ENCODE measurements at regions not wholly inside any gene's neighbourhood (a gene's known extent, or its start where the extent isn't known, plus 50 kb on each side); places are given as distances from the start of the nearest gene placed in this dataset.

DNA sequence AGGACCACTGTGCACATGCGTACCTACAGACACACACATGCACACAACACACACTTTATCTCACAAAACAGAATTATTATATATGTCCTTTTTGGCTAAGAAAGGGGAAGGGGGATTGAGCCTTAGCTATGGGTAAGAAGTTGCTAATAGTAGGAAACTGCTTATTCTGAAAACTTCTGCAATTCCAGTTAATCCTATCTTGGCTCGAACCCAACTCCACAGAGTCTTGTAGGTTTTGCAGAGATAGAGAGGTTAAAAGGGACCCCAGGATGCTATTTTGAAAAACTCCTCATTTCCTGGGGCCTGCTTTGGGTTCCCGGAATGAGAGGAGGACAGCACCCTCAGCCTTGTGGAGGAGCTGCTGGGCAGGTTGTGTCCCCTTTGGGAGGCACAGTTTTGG, 233.8 kb downstream of the CLIC5 start:
- no peak for DNase-seq
- intact Hi-C loops (cut with DNase I), result no loop called here
- no peak overlapping the region for H3K27ac ChIP-seq (ENCODE audit: low read depth in 2 of 2, low read length in 2 of 2)
- H3K4me3 ChIP-seq (ENCODE audit: low read length in 3 of 3), result no peak overlapping the region
- no peaks in the 10 kb centered on the region for H3K4me1 ChIP-seq (ENCODE audit: control insufficient read depth in 2 of 3, insufficient read depth in 2 of 3, low read depth in 1 of 3, low read length in 3 of 3)
- no peaks in the 10 kb centered on the region for H3K9me3 ChIP-seq (ENCODE audit: control insufficient read depth in 2 of 3, insufficient read depth in 1 of 3, low read length in 3 of 3)
- TF ChIP-seq CTCF (IDR thresholded peaks at IDR 0.05; ENCODE audit: borderline replicate concordance, extremely low read depth, insufficient read depth), result no peak
- no peaks in the 10 kb centered on the region for H3K36me3 ChIP-seq (ENCODE audit: control insufficient read depth in 2 of 3, insufficient read depth in 3 of 3, low read length in 3 of 3)
- FAIRE-seq, result no peak
- H3K27me3 ChIP-seq (ENCODE audit: control insufficient read depth, insufficient read depth, low read length), result no peaks in the 10 kb centered on the region
- H3K9ac ChIP-seq (ENCODE audit: low read length in 3 of 3), result no peak overlapping the region

DNA sequence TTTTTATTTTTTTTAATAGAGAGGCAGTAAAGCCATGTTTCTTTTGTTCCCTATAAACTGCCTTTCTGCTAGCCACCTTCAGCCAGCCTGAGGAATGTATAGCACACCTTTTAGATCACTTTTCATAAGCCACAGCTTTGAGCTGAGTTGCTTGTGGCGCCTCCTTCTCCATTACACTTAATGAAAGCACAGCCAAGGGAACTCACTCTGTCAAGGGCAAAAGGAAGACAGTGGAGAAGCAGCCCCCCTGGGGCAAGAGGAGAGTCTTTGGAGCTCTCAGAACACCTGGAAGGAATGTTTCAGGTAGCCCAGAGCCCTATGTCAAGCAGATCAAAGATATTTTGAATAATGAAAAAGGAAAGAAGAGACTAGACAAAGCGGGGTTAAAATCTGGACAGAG, 235.1 kb downstream of the CLIC5 start:
- Histone ChIP-seq H3K36me3 (ENCODE audit: control insufficient read depth in 2 of 3, insufficient read depth in 3 of 3, low read length in 3 of 3) (no peaks in the 10 kb centered on the region), H3K27me3 (ENCODE audit: control insufficient read depth, insufficient read depth, low read length) (no peaks in the 10 kb centered on the region), H3K9me3 (ENCODE audit: control insufficient read depth in 2 of 3, insufficient read depth in 1 of 3, low read length in 3 of 3) (no peaks in the 10 kb centered on the region), H3K4me1 (ENCODE audit: control insufficient read depth in 2 of 3, insufficient read depth in 2 of 3, low read depth in 1 of 3, low read length in 3 of 3) (no peaks in the 10 kb centered on the region), H3K27ac (ENCODE audit: low read depth in 2 of 2, low read length in 2 of 2) (no peak overlapping the region), H3K9ac (ENCODE audit: low read length in 3 of 3) (no peak overlapping the region), H3K4me3 (ENCODE audit: low read length in 3 of 3) (no peak overlapping the region)
- no peak for FAIRE-seq
- intact Hi-C loops (cut with DNase I), result no loop called here
- no peak for DNase-seq
- TF ChIP-seq CTCF (IDR thresholded peaks at IDR 0.05; ENCODE audit: borderline replicate concordance, extremely low read depth, insufficient read depth), result no peak

DNA sequence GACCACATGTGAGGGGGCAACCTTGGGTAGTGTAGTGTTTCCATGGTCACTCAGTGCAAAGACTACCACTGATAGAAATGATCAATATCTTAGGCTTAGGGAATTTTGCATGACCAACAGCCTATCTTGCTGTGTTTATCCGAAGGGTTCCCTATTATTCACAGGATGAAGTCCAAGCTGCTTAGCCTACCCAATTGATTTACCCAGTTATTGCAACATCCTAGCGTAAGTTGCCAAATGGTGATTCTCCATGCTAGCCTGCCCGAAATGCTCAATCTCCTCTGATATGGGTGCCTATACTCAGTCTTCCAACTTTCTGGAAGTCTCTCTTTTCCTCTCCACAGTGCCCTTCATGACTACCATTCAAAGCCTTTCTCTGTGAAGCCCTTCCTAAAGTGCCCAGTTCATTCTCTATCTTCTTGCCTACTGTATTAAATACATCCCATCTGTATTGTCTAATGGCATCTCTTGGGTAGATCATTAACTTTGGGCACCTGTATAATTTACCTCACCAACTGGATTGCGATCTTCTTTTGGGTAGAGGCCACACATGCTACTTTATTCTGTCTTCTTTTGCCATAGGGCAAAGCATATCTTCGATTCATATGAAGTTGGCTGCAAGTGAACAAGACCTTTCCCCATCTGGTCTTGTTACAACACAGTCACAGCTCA, 240.5 kb downstream of the CLIC5 start:
- Histone ChIP-seq H3K27ac (ENCODE audit: low read depth in 2 of 2, low read length in 2 of 2) (no peak overlapping the region), H3K4me3 (ENCODE audit: low read length in 3 of 3) (no peak overlapping the region), H3K36me3 (ENCODE audit: control insufficient read depth in 2 of 3, insufficient read depth in 3 of 3, low read length in 3 of 3) (no peaks in the 10 kb centered on the region), H3K9ac (ENCODE audit: low read length in 3 of 3) (no peak overlapping the region), H3K9me3 (ENCODE audit: control insufficient read depth in 2 of 3, insufficient read depth in 1 of 3, low read length in 3 of 3) (peaks cover 0 to under 1% (median 0%) of the 10 kb centered on the region in 3 donors), H3K4me1 (ENCODE audit: control insufficient read depth in 2 of 3, insufficient read depth in 2 of 3, low read depth in 1 of 3, low read length in 3 of 3) (no peaks in the 10 kb centered on the region), H3K27me3 (ENCODE audit: control insufficient read depth, insufficient read depth, low read length) (no peaks in the 10 kb centered on the region)
- no peak for TF ChIP-seq CTCF (IDR thresholded peaks at IDR 0.05; ENCODE audit: borderline replicate concordance, extremely low read depth, insufficient read depth)
- intact Hi-C loops (cut with DNase I), result no loop called here
- FAIRE-seq, result no peak
- no peak for DNase-seq

- no peak overlapping the region for H3K9ac ChIP-seq (ENCODE audit: low read length in 3 of 3)
- intact Hi-C loops (cut with DNase I), result no loop called here
- no peak for DNase-seq
- FAIRE-seq, result no peak
- H3K9me3 ChIP-seq (ENCODE audit: control insufficient read depth in 2 of 3, insufficient read depth in 1 of 3, low read length in 3 of 3), result peaks cover 0 to 1% (median 0%) of the 10 kb centered on the region in 3 donors
- H3K27ac ChIP-seq (ENCODE audit: low read depth in 2 of 2, low read length in 2 of 2), result no peak overlapping the region
- no peak for TF ChIP-seq CTCF (IDR thresholded peaks at IDR 0.05; ENCODE audit: borderline replicate concordance, extremely low read depth, insufficient read depth)
- H3K27me3 ChIP-seq (ENCODE audit: control insufficient read depth, insufficient read depth, low read length), result no peaks in the 10 kb centered on the region
- H3K4me3 ChIP-seq (ENCODE audit: low read length in 3 of 3), result no peak overlapping the region
- H3K4me1 ChIP-seq (ENCODE audit: control insufficient read depth in 2 of 3, insufficient read depth in 2 of 3, low read depth in 1 of 3, low read length in 3 of 3), result no peaks in the 10 kb centered on the region
- H3K36me3 ChIP-seq (ENCODE audit: control insufficient read depth in 2 of 3, insufficient read depth in 3 of 3, low read length in 3 of 3), result no peaks in the 10 kb centered on the region
Measured at GRCh38 chr6:45773906-45774305, 241.8 kb downstream of the CLIC5 start.

Measured in kidney (tissue), 13 donors.